ENCODE measurements at regions not wholly inside any gene's neighbourhood (a gene's known extent, or its start where the extent isn't known, plus 50 kb on each side); places are given as distances from the start of the nearest gene placed in this dataset.

GRCh38 chr13:90564566-90564965 lies 782.9 kb upstream of the MIR17HG start:
- no peak for DNase-seq (ENCODE audit: low spot score)
- TF ChIP-seq CTCF (conservative IDR thresholded peaks at IDR 0.05; ENCODE audit: low read depth) = no peak
- CTCF ChIA-PET = no interaction called here
- POLR2A ChIA-PET (ENCODE audit: low non-redundant PET) = no interaction called here
- H3K27ac ChIP-seq = no peak overlapping the region

GRCh38 chr13:90565985-90566713 lies 781.3 kb upstream of the MIR17HG start:
- ChIA-PET CTCF (no interaction called here), POLR2A (ENCODE audit: low non-redundant PET) (no interaction called here)
- H3K27ac ChIP-seq = no peak overlapping the region
- no peak for TF ChIP-seq CTCF (conservative IDR thresholded peaks at IDR 0.05; ENCODE audit: low read depth)
- DNase-seq (ENCODE audit: low spot score) = no peak

- POLR2A ChIA-PET (ENCODE audit: low non-redundant PET) = no interaction called here
- TF ChIP-seq CTCF (conservative IDR thresholded peaks at IDR 0.05; ENCODE audit: low read depth) = no peak
- CTCF ChIA-PET = no interaction called here
- H3K27ac ChIP-seq = no peak overlapping the region
- DNase-seq (ENCODE audit: low spot score) = no peak
Measured at GRCh38 chr13:90568165-90568564, 779.3 kb upstream of the MIR17HG start.

- ChIA-PET POLR2A (ENCODE audit: low non-redundant PET) (no interaction called here), CTCF (interaction anchor here (0.8 kb wide), 1 partner anchor 813 kb away, joined by 3 read pairs; no protein-coding TSS in a partner anchor)
- TF ChIP-seq CTCF (conservative IDR thresholded peaks at IDR 0.05; ENCODE audit: low read depth) = no peak
- no peak overlapping the region for H3K27ac ChIP-seq
- no peak for DNase-seq (ENCODE audit: low spot score)
Measured at GRCh38 chr13:90576067-90576466, 771.4 kb upstream of the MIR17HG start.

GRCh38 chr13:90577726-90578125 lies 769.8 kb upstream of the MIR17HG start:
- ChIA-PET CTCF (no interaction called here), POLR2A (ENCODE audit: low non-redundant PET) (no interaction called here)
- no peak for TF ChIP-seq CTCF (conservative IDR thresholded peaks at IDR 0.05; ENCODE audit: low read depth)
- DNase-seq (ENCODE audit: low spot score) = no peak
- H3K27ac ChIP-seq = no peak overlapping the region

GRCh38 chr13:90585392-90585791 lies 762.1 kb upstream of the MIR17HG start:
- TF ChIP-seq CTCF (conservative IDR thresholded peaks at IDR 0.05; ENCODE audit: low read depth) = no peak
- POLR2A ChIA-PET (ENCODE audit: low non-redundant PET) = no interaction called here
- no peak for DNase-seq (ENCODE audit: low spot score)
- H3K27ac ChIP-seq = no peak overlapping the region
- CTCF ChIA-PET = no interaction called here

Measured in RWPE1 (cell line).